Peyer's patch (tissue), 4 donors: ENCODE measurements at regions not wholly inside any gene's neighbourhood (a gene's known extent, or its start where the extent isn't known, plus 50 kb on each side); places are given as distances from the start of the nearest gene placed in this dataset.

ENCODE experiments used
- DNase-seq, 3 donors: peaks; one replicate each; pipeline ENCODE4 v3.0.0-alpha.2; 2017 to 2019
- H3K27ac ChIP-seq, 4 donors: fragments of 200-600 bp; sonication (generic); one replicate each; pipeline ENCODE4 v1.5.1; 2016 to 2019
- H3K27me3 ChIP-seq, 2 donors: fragments of 200-600 bp; sonication (generic); one replicate each; pipeline ENCODE4 v1.5.1; 2019
- H3K36me3 ChIP-seq, 3 donors: fragments of 200-600 bp; sonication (generic); one replicate each; pipeline ENCODE4 v1.5.1; 2016 to 2019
- H3K4me1 ChIP-seq, 4 donors: fragments of 200-600 bp; sonication (generic); one replicate each; pipeline ENCODE4 v1.5.1; 2016 to 2019
- H3K4me3 ChIP-seq, 4 donors: fragments of 200-600 bp; sonication (generic); 1 replicate in 3 of 4; 2 replicates in 1 of 4; pipeline ENCODE4 v1.5.1; 2016 to 2019; ENCODE audit warnings: mild to moderate bottlenecking in 1 of 4
- H3K9me3 ChIP-seq, 4 donors: fragments of 200-600 bp; sonication (generic); one replicate each; pipeline ENCODE4 v1.5.1; 2016 to 2019; ENCODE audit warnings: mild to moderate bottlenecking in 1 of 4
- POLR2A ChIP-seq, 2 donors: fragments of 450-650 bp; IDR thresholded peaks; one replicate each; pipeline ENCODE4 v1.5.1; 2017; ENCODE audit warnings: antibody characterized with exemption in 2 of 2, mild to moderate bottlenecking in 2 of 2, moderate library complexity in 2 of 2
- TF ChIP-seq, protein P1 (sequence below), 6 experiments: fragments of 450-650 bp in 4 of 6; fragments of 200-600 bp in 2 of 6; sonication (generic) in 1 of 6; IDR thresholded peaks; one replicate each; pipeline ENCODE4 v1.5.1; 2017 to 2019; ENCODE audit warnings: antibody characterized with exemption in 6 of 6, mild to moderate bottlenecking in 3 of 6, moderate library complexity in 1 of 6

- TF ChIP-seq, protein P1, sequence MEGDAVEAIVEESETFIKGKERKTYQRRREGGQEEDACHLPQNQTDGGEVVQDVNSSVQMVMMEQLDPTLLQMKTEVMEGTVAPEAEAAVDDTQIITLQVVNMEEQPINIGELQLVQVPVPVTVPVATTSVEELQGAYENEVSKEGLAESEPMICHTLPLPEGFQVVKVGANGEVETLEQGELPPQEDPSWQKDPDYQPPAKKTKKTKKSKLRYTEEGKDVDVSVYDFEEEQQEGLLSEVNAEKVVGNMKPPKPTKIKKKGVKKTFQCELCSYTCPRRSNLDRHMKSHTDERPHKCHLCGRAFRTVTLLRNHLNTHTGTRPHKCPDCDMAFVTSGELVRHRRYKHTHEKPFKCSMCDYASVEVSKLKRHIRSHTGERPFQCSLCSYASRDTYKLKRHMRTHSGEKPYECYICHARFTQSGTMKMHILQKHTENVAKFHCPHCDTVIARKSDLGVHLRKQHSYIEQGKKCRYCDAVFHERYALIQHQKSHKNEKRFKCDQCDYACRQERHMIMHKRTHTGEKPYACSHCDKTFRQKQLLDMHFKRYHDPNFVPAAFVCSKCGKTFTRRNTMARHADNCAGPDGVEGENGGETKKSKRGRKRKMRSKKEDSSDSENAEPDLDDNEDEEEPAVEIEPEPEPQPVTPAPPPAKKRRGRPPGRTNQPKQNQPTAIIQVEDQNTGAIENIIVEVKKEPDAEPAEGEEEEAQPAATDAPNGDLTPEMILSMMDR (IDR thresholded peaks at IDR 0.05), result no peak
- TF ChIP-seq POLR2A (IDR thresholded peaks at IDR 0.05), result no peak
- Histone ChIP-seq H3K27ac (no peak overlapping the region), H3K4me1 (no peaks in the 10 kb centered on the region), H3K9me3 (no peaks in the 10 kb centered on the region), H3K4me3 (no peak overlapping the region), H3K36me3 (no peaks in the 10 kb centered on the region), H3K27me3 (no peaks in the 10 kb centered on the region)
- DNase-seq, result no peak
Measured at GRCh38 chr20:4507288-4507719, 179.0 kb upstream of the PRNP start.

GRCh38 chr20:4504814-4505213, 181.4 kb upstream of the PRNP start:
- TF ChIP-seq, protein P1 (IDR thresholded peaks at IDR 0.05), result no peak

GRCh38 chr20:4502756-4503155, 183.5 kb upstream of the PRNP start:
- no peak for TF ChIP-seq POLR2A (IDR thresholded peaks at IDR 0.05)
- TF ChIP-seq, protein P1 (IDR thresholded peaks at IDR 0.05), result no peak
- no peak overlapping the region for H3K27ac ChIP-seq
- no peaks in the 10 kb centered on the region for H3K27me3 ChIP-seq
- H3K9me3 ChIP-seq, result no peaks in the 10 kb centered on the region
- DNase-seq, result no peak
- no peak overlapping the region for H3K4me3 ChIP-seq
- H3K36me3 ChIP-seq, result no peaks in the 10 kb centered on the region
- H3K4me1 ChIP-seq, result no peaks in the 10 kb centered on the region

More at GRCh38 chr20:4504814-4505213, 181.4 kb upstream of the PRNP start:
- Histone ChIP-seq H3K4me1 (no peaks in the 10 kb centered on the region), H3K9me3 (no peaks in the 10 kb centered on the region), H3K27me3 (no peaks in the 10 kb centered on the region), H3K4me3 (no peak overlapping the region), H3K27ac (no peak overlapping the region), H3K36me3 (no peaks in the 10 kb centered on the region)
- no peak for DNase-seq

GRCh38 chr20:4493386-4493785, 192.9 kb upstream of the PRNP start:
- TF ChIP-seq POLR2A (IDR thresholded peaks at IDR 0.05), result no peak
- TF ChIP-seq, protein P1 (IDR thresholded peaks at IDR 0.05), result no peak
- Histone ChIP-seq H3K9me3 (no peaks in the 10 kb centered on the region), H3K4me1 (no peaks in the 10 kb centered on the region), H3K36me3 (no peaks in the 10 kb centered on the region), H3K27me3 (no peaks in the 10 kb centered on the region), H3K27ac (no peak overlapping the region), H3K4me3 (no peak overlapping the region)
- no peak for DNase-seq

GRCh38 chr20:4491643-4492042, 194.6 kb upstream of the PRNP start:
- DNase-seq, result no peak
- H3K36me3 ChIP-seq, result no peaks in the 10 kb centered on the region
- H3K27me3 ChIP-seq, result no peaks in the 10 kb centered on the region
- H3K4me3 ChIP-seq, result no peak overlapping the region
- H3K4me1 ChIP-seq, result no peaks in the 10 kb centered on the region
- TF ChIP-seq, protein P1 (IDR thresholded peaks at IDR 0.05), result no peak
- TF ChIP-seq POLR2A (IDR thresholded peaks at IDR 0.05), result no peak
- no peaks in the 10 kb centered on the region for H3K9me3 ChIP-seq
- H3K27ac ChIP-seq, result no peak overlapping the region
